HG03196 (cell line): ENCODE measurements at regions not wholly inside any gene's neighbourhood (a gene's known extent, or its start where the extent isn't known, plus 50 kb on each side); places are given as distances from the start of the nearest gene placed in this dataset.
"Not testable (repeated sequence)": the region's sequence is repeated elsewhere in the genome, so short reads cannot be mapped to it uniquely, and the experiment has no call there.

Experiments
- ATAC-seq: cut with Tn5 transposase; IDR thresholded peaks from one replicate; pipeline ENCODE4 v1.9.1; 2021; ENCODE audit not compliant: unreplicated experiment

GRCh38 chr5:125225424-125225823 lies 479.0 kb upstream of the ZNF608 start:
- no peak for ATAC-seq

- ATAC-seq: no peak
Measured at GRCh38 chr5:125226825-125227224, 480.4 kb upstream of the ZNF608 start.

- no peak for ATAC-seq
Measured at GRCh38 chr5:125227333-125228095, 481.1 kb upstream of the ZNF608 start.

GRCh38 chr5:125228363-125229070 lies 482.1 kb upstream of the ZNF608 start:
- ATAC-seq: no peak

- no peak for ATAC-seq
Measured at GRCh38 chr5:125229556-125229955, 483.1 kb upstream of the ZNF608 start.

- ATAC-seq: no peak
Measured at GRCh38 chr5:125232779-125233230, 486.4 kb upstream of the ZNF608 start.

GRCh38 chr5:125233944-125234343 lies 487.5 kb upstream of the ZNF608 start:
- ATAC-seq: no peak

GRCh38 chr5:125236007-125236406 lies 489.6 kb upstream of the ZNF608 start:
- ATAC-seq: no peak

- ATAC-seq: no peak
Measured at GRCh38 chr5:125236981-125237380, 490.5 kb upstream of the ZNF608 start.

GRCh38 chr5:125244531-125244930 lies 498.1 kb upstream of the ZNF608 start:
- no peak for ATAC-seq

- ATAC-seq: no peak
Measured at GRCh38 chr5:125245216-125245615, 498.8 kb upstream of the ZNF608 start.

GRCh38 chr5:125249400-125249799 lies 503.0 kb upstream of the ZNF608 start:
- ATAC-seq: no peak

GRCh38 chr5:125251703-125252102 lies 505.3 kb upstream of the ZNF608 start:
- no peak for ATAC-seq

GRCh38 chr5:125253634-125254033 lies 507.2 kb upstream of the ZNF608 start:
- ATAC-seq: not testable (repeated sequence)

GRCh38 chr5:125254267-125254666 lies 507.8 kb upstream of the ZNF608 start:
- no peak for ATAC-seq

- no peak for ATAC-seq
Measured at GRCh38 chr5:125256296-125256695, 509.9 kb upstream of the ZNF608 start.

GRCh38 chr5:125257057-125257972 lies 510.9 kb upstream of the ZNF608 start:
- ATAC-seq: no peak

- ATAC-seq: no peak
Measured at GRCh38 chr5:125257997-125258396, 511.6 kb upstream of the ZNF608 start.

GRCh38 chr5:125258615-125259014 lies 512.2 kb upstream of the ZNF608 start:
- no peak for ATAC-seq

- no peak for ATAC-seq
Measured at GRCh38 chr5:125261505-125262250, 515.2 kb upstream of the ZNF608 start.

GRCh38 chr5:125262782-125263181 lies 516.3 kb upstream of the ZNF608 start:
- ATAC-seq: no peak
